Mammary epithelial cell (primary cell): ENCODE measurements at regions not wholly inside any gene's neighbourhood (a gene's known extent, or its start where the extent isn't known, plus 50 kb on each side); places are given as distances from the start of the nearest gene placed in this dataset.
"Not testable (repeated sequence)": the region's sequence is repeated elsewhere in the genome, so short reads cannot be mapped to it uniquely, and the experiment has no call there.

Experiments
- CTCF ChIP-seq, 2 donors: IDR thresholded peaks in 1 of 2; conservative IDR thresholded peaks in 1 of 2; 2 replicates each; pipeline ENCODE4 v1.5.1; 2011 to 2012; ENCODE audit warnings: inconsistent platforms in 2 of 2, low read length in 2 of 2, mild to moderate bottlenecking in 2 of 2, control low read depth in 1 of 2, low read depth in 1 of 2; ENCODE audit not compliant: insufficient read depth in 1 of 2; ENCODE audit errors: extremely low read depth in 1 of 2
- EZH2 ChIP-seq: IDR thresholded peaks from 2 replicates; pipeline ENCODE4 v1.6.1; 2012; ENCODE audit warnings: low read length, inconsistent platforms, borderline replicate concordance

- TF ChIP-seq CTCF (conservative IDR thresholded peaks at IDR 0.05 in 1 of 2, IDR thresholded peaks at IDR 0.05 in 1 of 2; ENCODE audit: extremely low read depth in 1 of 2, insufficient read depth in 1 of 2, low read depth in 1 of 2, low read length in 2 of 2); EZH2: not testable (repeated sequence)
These were observed 165.4 kb downstream of the USP22 start for GRCh38 chr17:20877384-20877783.
